Aorta (tissue), 5 donors: ENCODE measurements at regions not wholly inside any gene's neighbourhood (a gene's known extent, or its start where the extent isn't known, plus 50 kb on each side); places are given as distances from the start of the nearest gene placed in this dataset.

Experiments
- ATAC-seq: fragments of 200-7000 bp; cut with Tn5 transposase; one replicate; pipeline ENCODE4 v1.9.1; 2022; ENCODE audit warnings: moderate library complexity; ENCODE audit not compliant: low FRiP score
- DNase-seq, 2 donors: peaks; one replicate each; pipeline ENCODE4 v3.0.0-alpha.2; 2020
- H3K27ac ChIP-seq, 2 donors: one replicate each; pipeline ENCODE4 v1.5.1; 2013; ENCODE audit warnings: low read length in 2 of 2, mild to moderate bottlenecking in 2 of 2, moderate library complexity in 2 of 2, control low read depth in 1 of 2, inconsistent platforms in 1 of 2, low read depth in 1 of 2
- H3K27me3 ChIP-seq, 2 donors: one replicate each; pipeline ENCODE4 v1.6.1; 2013; ENCODE audit warnings: control low read depth in 1 of 2, low read length in 1 of 2, mild to moderate bottlenecking in 1 of 2, moderate library complexity in 1 of 2; ENCODE audit not compliant: insufficient read depth in 2 of 2, control insufficient read depth in 1 of 2
- H3K36me3 ChIP-seq, 2 donors: one replicate each; pipeline ENCODE4 v1.6.1; 2013; ENCODE audit warnings: control low read depth in 1 of 2, low read length in 1 of 2, mild to moderate bottlenecking in 1 of 2; ENCODE audit not compliant: insufficient read depth in 2 of 2, control insufficient read depth in 1 of 2
- H3K4me1 ChIP-seq, 2 donors: one replicate each; pipeline ENCODE4 v1.6.1; 2013; ENCODE audit warnings: low read length in 2 of 2, control low read depth in 1 of 2, mild to moderate bottlenecking in 1 of 2, moderate library complexity in 1 of 2; ENCODE audit not compliant: insufficient read depth in 2 of 2, control insufficient read depth in 1 of 2
- H3K4me3 ChIP-seq, 2 donors: one replicate each; pipeline ENCODE4 v1.5.1; 2013; ENCODE audit warnings: low read length in 2 of 2, control low read depth in 1 of 2, mild to moderate bottlenecking in 1 of 2
- H3K9me3 ChIP-seq: one replicate; pipeline ENCODE4 v1.6.1; 2013; ENCODE audit warnings: mild to moderate bottlenecking, low read length; ENCODE audit not compliant: control insufficient read depth
- WGBS, 2 donors: extraction: QIAGEN DNeasy Blood & Tissue Kit; methylation state at CpG; one replicate each; pipeline ENCODE4 v1.1.7; 2013; 5-methylcytosine and 5-hydroxymethylcytosine counted together
- intact Hi-C, 2 donors: fragments of 100-400 bp; cut with DNase I; formaldehyde crosslinking; loops; one replicate each; pipeline versions ENCODE4 v1.14.2 to v1.15.0; 2022
- donor health status: healthy with polysubstance abuse.
- donor health status: Bipolar disorder and iron deficiency.
- donor health status: DM: no; HTN: no; CAD: no.
- donor health status: DM: no; HTN: no; CAD: no.
- donor health status: DM: yes; HTN: yes; CAD: no.

- ATAC-seq (no peak), DNase-seq (no peak)
- Histone ChIP-seq H3K27me3 (no peaks in the 10 kb centered on the region), H3K4me3 (no peak overlapping the region), H3K9me3 (no peaks in the 10 kb centered on the region), H3K36me3 (no peaks in the 10 kb centered on the region), H3K27ac (no peak overlapping the region), H3K4me1 (peaks cover 0 to 3% of the 10 kb centered on the region in 2 donors)
- intact Hi-C loops, result loop anchor here in 1 of 2 donors (10.0 kb wide), 2 partner anchors 167 to 923 kb away; partner anchors contain the start of gene GSX2
- WGBS, 2 donors, result 47 to 51% methylated on average over 2 of the region's 2 CpGs
These were observed 127.1 kb downstream of the CHIC2 start for GRCh38 chr4:53937327-53937726.

GRCh38 chr4:53935780-53936179, 128.6 kb downstream of the CHIC2 start:
- no peaks in the 10 kb centered on the region for H3K36me3 ChIP-seq
- intact Hi-C loops, result loop anchor here in 1 of 2 donors (10.0 kb wide), 2 partner anchors 169 to 921 kb away; partner anchors contain the start of gene GSX2
- H3K4me1 ChIP-seq, result peaks cover 0 to 3% of the 10 kb centered on the region in 2 donors
- no peak overlapping the region for H3K27ac ChIP-seq
- no peak for ATAC-seq
- no peak overlapping the region for H3K4me3 ChIP-seq
- no peaks in the 10 kb centered on the region for H3K27me3 ChIP-seq
- no peak for DNase-seq
- no peaks in the 10 kb centered on the region for H3K9me3 ChIP-seq

- ATAC-seq (peak; percentile 56), DNase-seq (no peak)
- no peaks in the 10 kb centered on the region for H3K9me3 ChIP-seq
- no peak overlapping the region for H3K4me3 ChIP-seq
- peak overlapping the region in 1 of 2 donors; percentile 76 for H3K27ac ChIP-seq
- no peaks in the 10 kb centered on the region for H3K36me3 ChIP-seq
- peaks cover 0 to 3% of the 10 kb centered on the region in 2 donors for H3K4me1 ChIP-seq
- H3K27me3 ChIP-seq, result no peaks in the 10 kb centered on the region
- intact Hi-C loops, result loop anchor here (2.0 to 10.0 kb wide), 5 partner anchors 129 to 918 kb away; partner anchors contain the start of genes CHIC2 (in 1 of the 2) and GSX2 (in 1 of the 2)
- 5 to 6% methylated on average over 7 of the region's 7 CpGs for WGBS, 2 donors
These were observed 131.4 kb downstream of the CHIC2 start for GRCh38 chr4:53932796-53933610.

GRCh38 chr4:53931461-53931961, 132.9 kb downstream of the CHIC2 start:
- no peaks in the 10 kb centered on the region for H3K27me3 ChIP-seq
- no peaks in the 10 kb centered on the region for H3K36me3 ChIP-seq
- ATAC-seq, result no peak
- 33 to 44% methylated on average over 4 of the region's 4 CpGs for WGBS, 2 donors
- intact Hi-C loops, result loop anchor here (2.0 to 10.0 kb wide), 5 partner anchors 131 to 917 kb away; partner anchors contain the start of genes CHIC2 (in 1 of the 2) and GSX2 (in 1 of the 2)
- DNase-seq, result no peak
- H3K4me1 ChIP-seq, result peaks cover 0 to 3% of the 10 kb centered on the region in 2 donors
- no peaks in the 10 kb centered on the region for H3K9me3 ChIP-seq
- H3K27ac ChIP-seq, result no peak overlapping the region
- H3K4me3 ChIP-seq, result no peak overlapping the region

- H3K27ac ChIP-seq, result no peak overlapping the region
- H3K4me3 ChIP-seq, result no peak overlapping the region
- intact Hi-C loops, result loop anchor here (1.0 to 10.0 kb wide), 8 partner anchors 21 to 915 kb away; partner anchors contain the start of genes CHIC2 (in 1 of the 2), GSX2 (in 1 of the 2) and PDGFRA (in 1 of the 2)
- WGBS, 2 donors, result 34% methylated on average over 8 of the region's 8 CpGs
- H3K36me3 ChIP-seq, result no peaks in the 10 kb centered on the region
- H3K4me1 ChIP-seq, result peaks cover 0 to 3% of the 10 kb centered on the region in 2 donors
- no peaks in the 10 kb centered on the region for H3K27me3 ChIP-seq
- peak; percentile 82 to 83 for DNase-seq
- no peaks in the 10 kb centered on the region for H3K9me3 ChIP-seq
- ATAC-seq, result peak; percentile 92
These were observed 134.2 kb downstream of the CHIC2 start for GRCh38 chr4:53929955-53930798.

GRCh38 chr4:53929311-53929710, 135.1 kb downstream of the CHIC2 start:
- no peak overlapping the region for H3K4me3 ChIP-seq
- 79 to 82% methylated on average over 4 of the region's 4 CpGs for WGBS, 2 donors
- H3K27me3 ChIP-seq, result no peaks in the 10 kb centered on the region

GRCh38 chr4:53928825-53929224, 135.6 kb downstream of the CHIC2 start:
- Histone ChIP-seq H3K9me3 (no peaks in the 10 kb centered on the region), H3K4me3 (no peak overlapping the region), H3K27me3 (no peaks in the 10 kb centered on the region), H3K4me1 (peaks cover 0 to 3% of the 10 kb centered on the region in 2 donors), H3K27ac (no peak overlapping the region), H3K36me3 (no peaks in the 10 kb centered on the region)
- ATAC-seq (no peak), DNase-seq (no peak)
- intact Hi-C loops, result loop anchor here (2.0 to 5.0 kb wide), 2 partner anchors 20 to 298 kb away; partner anchors contain the start of gene PDGFRA (in 1 of the 2)

More at GRCh38 chr4:53929311-53929710, 135.1 kb downstream of the CHIC2 start:
- no peaks in the 10 kb centered on the region for H3K36me3 ChIP-seq
- ATAC-seq (no peak), DNase-seq (no peak)
- H3K27ac ChIP-seq, result no peak overlapping the region
- peaks cover 0 to 3% of the 10 kb centered on the region in 2 donors for H3K4me1 ChIP-seq
- H3K9me3 ChIP-seq, result no peaks in the 10 kb centered on the region
- intact Hi-C loops, result loop anchor here (2.0 to 5.0 kb wide), 2 partner anchors 21 to 298 kb away; partner anchors contain the start of gene PDGFRA (in 1 of the 2)

- Histone ChIP-seq H3K27me3 (no peaks in the 10 kb centered on the region), H3K36me3 (no peaks in the 10 kb centered on the region), H3K9me3 (no peaks in the 10 kb centered on the region), H3K4me3 (no peak overlapping the region), H3K27ac (no peak overlapping the region), H3K4me1 (no peaks in the 10 kb centered on the region)
- no peak for ATAC-seq
- WGBS, 2 donors, result 93 to 94% methylated on average over 2 of the region's 2 CpGs
- DNase-seq, result no peak
- intact Hi-C loops, result loop anchor here in 1 of 2 donors (5.0 kb wide), 1 partner anchor 302 kb away; the partner anchor contains the start of gene PDGFRA
These were observed 139.3 kb downstream of the CHIC2 start for GRCh38 chr4:53925050-53925605.
